Neural progenitor cell (in vitro differentiated cells): ENCODE measurements at regions not wholly inside any gene's neighbourhood (a gene's known extent, or its start where the extent isn't known, plus 50 kb on each side); places are given as distances from the start of the nearest gene placed in this dataset.
"Not testable (repeated sequence)": the region's sequence is repeated elsewhere in the genome, so short reads cannot be mapped to it uniquely, and the experiment has no call there.

Source experiments
- DNase-seq: peaks from one replicate; pipeline ENCODE4 v3.0.0-alpha.2; 2016; ENCODE audit warnings: low spot score
- H2AFZ ChIP-seq: fragments of 200-600 bp; sonication (generic); replicated peaks from 2 replicates; pipeline ENCODE4 v1.6.1; 2016; ENCODE audit warnings: antibody characterized with exemption
- H3F3A ChIP-seq: fragments of 200-600 bp; sonication (generic); 2 replicates; pipeline ENCODE4 v1.6.1; 2016; ENCODE audit warnings: antibody characterized with exemption, low read depth
- H3K27ac ChIP-seq: fragments of 200-600 bp; sonication (generic); 2 replicates; pipeline ENCODE4 v1.5.1; 2016; ENCODE audit warnings: mild to moderate bottlenecking
- H3K27me3 ChIP-seq: fragments of 200-600 bp; sonication (generic); 2 replicates; pipeline ENCODE4 v1.6.1; 2016; ENCODE audit warnings: mild to moderate bottlenecking, moderate library complexity
- H3K36me3 ChIP-seq: fragments of 200-600 bp; sonication (generic); 2 replicates; pipeline ENCODE4 v1.5.1; 2016
- H3K4me1 ChIP-seq: fragments of 200-600 bp; sonication (generic); 2 replicates; pipeline ENCODE4 v1.6.1; 2016; ENCODE audit warnings: mixed run types
- H3K4me2 ChIP-seq: fragments of 200-600 bp; sonication (generic); 2 replicates; pipeline ENCODE4 v1.6.1; 2016
- H3K4me3 ChIP-seq: fragments of 200-600 bp; sonication (generic); 2 replicates; pipeline ENCODE4 v1.5.1; 2016
- H3K79me2 ChIP-seq: fragments of 200-600 bp; sonication (generic); 2 replicates; pipeline ENCODE4 v1.6.1; 2016; ENCODE audit warnings: low read depth
- H3K9ac ChIP-seq: fragments of 200-600 bp; sonication (generic); 2 replicates; pipeline ENCODE4 v1.6.1; 2016
- H3K9me3 ChIP-seq: fragments of 200-600 bp; sonication (generic); 2 replicates; pipeline ENCODE4 v1.5.1; 2016; ENCODE audit warnings: low read depth
- H4K20me1 ChIP-seq: fragments of 200-600 bp; sonication (generic); 2 replicates; pipeline ENCODE4 v1.6.1; 2016; ENCODE audit warnings: low read depth
- H3K27ac Mint-ChIP-seq: 3 replicates; pipeline ENCODE4 v1.8.0; 2021; ENCODE audit warnings: mixed read lengths
- H3K27me3 Mint-ChIP-seq: 2 replicates; pipeline ENCODE4 v1.8.0; 2022; ENCODE audit warnings: low read depth, mild to moderate bottlenecking, inconsistent platforms, moderate library complexity, mixed read lengths; ENCODE audit not compliant: insufficient read depth
- H3K36me3 Mint-ChIP-seq: 3 replicates; pipeline ENCODE4 v1.8.0; 2021; ENCODE audit warnings: mixed read lengths
- H3K4me1 Mint-ChIP-seq: 3 replicates; pipeline ENCODE4 v1.8.0; 2021; ENCODE audit warnings: mixed read lengths
- H3K4me3 Mint-ChIP-seq: 3 replicates; pipeline ENCODE4 v1.8.0; 2021; ENCODE audit warnings: mild to moderate bottlenecking, moderate library complexity, mixed read lengths
- H3K9me3 Mint-ChIP-seq: 3 replicates; pipeline ENCODE4 v1.8.0; 2020; ENCODE audit warnings: mixed read lengths
- CTCF ChIP-seq: fragments of 200-600 bp; sonication (generic); IDR thresholded peaks from 2 replicates; pipeline ENCODE4 v1.5.1; 2017; ENCODE audit warnings: antibody characterized with exemption, mild to moderate bottlenecking
- EZH2 ChIP-seq: fragments of 200-600 bp; sonication (generic); IDR thresholded peaks from 2 replicates; pipeline ENCODE4 v1.6.1; 2017; ENCODE audit warnings: antibody characterized with exemption, mild to moderate bottlenecking, moderate library complexity
- EZH2phosphoT487 ChIP-seq: fragments of 200-600 bp; sonication (generic); IDR thresholded peaks from 2 replicates; pipeline ENCODE4 v1.6.1; 2017; ENCODE audit warnings: antibody characterized with exemption

- H3K27me3 Mint-ChIP-seq: peaks cover 2% of the 10 kb centered on the region
- H3K4me1 Mint-ChIP-seq: no peaks in the 10 kb centered on the region
- Histone ChIP-seq H3K9ac (no peak overlapping the region), H3K36me3 (no peaks in the 10 kb centered on the region), H3K9me3 (no peaks in the 10 kb centered on the region), H3K4me1 (no peaks in the 10 kb centered on the region), H3K79me2 (no peaks in the 10 kb centered on the region), H3K4me2 (no peak overlapping the region), H2AFZ (no peak overlapping the region), H3K27ac (no peak overlapping the region), H3K4me3 (no peak overlapping the region), H3F3A (no peaks in the 10 kb centered on the region), H3K27me3 (no peaks in the 10 kb centered on the region), H4K20me1 (no peaks in the 10 kb centered on the region)
- no peak overlapping the region for H3K27ac Mint-ChIP-seq
- no peak for TF ChIP-seq EZH2phosphoT487
- no peak for TF ChIP-seq EZH2
- no peak for TF ChIP-seq CTCF
- no peak overlapping the region for H3K4me3 Mint-ChIP-seq
- H3K36me3 Mint-ChIP-seq: no peaks in the 10 kb centered on the region
- DNase-seq: no peak
- H3K9me3 Mint-ChIP-seq: peaks cover 14% of the 10 kb centered on the region
These were observed 251.4 kb downstream of the ANKRD30B start for GRCh38 chr18:14999085-14999975.

- not testable (repeated sequence) for H3K27me3 Mint-ChIP-seq, H3K27me3 ChIP-seq, H3K27ac ChIP-seq, DNase-seq, H3K9me3 ChIP-seq, H3F3A ChIP-seq, H3K4me3 Mint-ChIP-seq, H3K36me3 ChIP-seq, H3K36me3 Mint-ChIP-seq, H3K4me3 ChIP-seq, H3K79me2 ChIP-seq, H3K4me1 ChIP-seq, H2AFZ ChIP-seq, H3K4me1 Mint-ChIP-seq, H3K27ac Mint-ChIP-seq, H3K4me2 ChIP-seq, H3K9ac ChIP-seq, H4K20me1 ChIP-seq
- H3K9me3 Mint-ChIP-seq: peaks cover 14% of the 10 kb centered on the region
These were observed 252.4 kb downstream of the ANKRD30B start for GRCh38 chr18:15000119-15001037.

GRCh38 chr18:15001038-15001794 lies 253.2 kb downstream of the ANKRD30B start:
- H3K4me3 Mint-ChIP-seq, H3F3A ChIP-seq, H3K4me3 ChIP-seq, H3K9me3 ChIP-seq, H3K27ac Mint-ChIP-seq, H3K27ac ChIP-seq, H3K79me2 ChIP-seq, DNase-seq, H4K20me1 ChIP-seq, H3K4me1 Mint-ChIP-seq, H3K27me3 Mint-ChIP-seq, H3K9ac ChIP-seq, H2AFZ ChIP-seq, H3K4me1 ChIP-seq, H3K36me3 Mint-ChIP-seq, H3K4me2 ChIP-seq, H3K27me3 ChIP-seq, H3K36me3 ChIP-seq: not testable (repeated sequence)
- H3K9me3 Mint-ChIP-seq: peaks cover 12% of the 10 kb centered on the region

- H3K27ac Mint-ChIP-seq, H3K4me1 Mint-ChIP-seq, H3K9me3 ChIP-seq, H4K20me1 ChIP-seq, H3K36me3 ChIP-seq, H3F3A ChIP-seq, H3K9ac ChIP-seq, H2AFZ ChIP-seq, H3K27me3 ChIP-seq, H3K4me2 ChIP-seq, H3K27ac ChIP-seq, H3K4me1 ChIP-seq, DNase-seq, H3K4me3 Mint-ChIP-seq, H3K27me3 Mint-ChIP-seq, H3K36me3 Mint-ChIP-seq, H3K79me2 ChIP-seq, H3K4me3 ChIP-seq: not testable (repeated sequence)
- H3K9me3 Mint-ChIP-seq: peaks cover 13% of the 10 kb centered on the region
These were observed 253.8 kb downstream of the ANKRD30B start for GRCh38 chr18:15001795-15002107.

GRCh38 chr18:15002765-15003164 lies 254.8 kb downstream of the ANKRD30B start:
- H3K27me3 ChIP-seq, H3K36me3 ChIP-seq, H4K20me1 ChIP-seq, H3K27ac Mint-ChIP-seq, H3K4me1 ChIP-seq, H3K4me2 ChIP-seq, H3K27ac ChIP-seq, H3K4me3 ChIP-seq, H2AFZ ChIP-seq, DNase-seq, H3K4me1 Mint-ChIP-seq, H3K36me3 Mint-ChIP-seq, H3K9ac ChIP-seq, H3F3A ChIP-seq, H3K79me2 ChIP-seq, H3K27me3 Mint-ChIP-seq, H3K9me3 ChIP-seq: not testable (repeated sequence)
- Mint-ChIP-seq H3K9me3 (peaks cover 16% of the 10 kb centered on the region), H3K4me3 (peak overlapping the region; percentile 30)

GRCh38 chr18:15003231-15003630 lies 255.3 kb downstream of the ANKRD30B start:
- not testable (repeated sequence) for H3K9ac ChIP-seq, H3K4me1 Mint-ChIP-seq, H4K20me1 ChIP-seq, H3K27ac Mint-ChIP-seq, H3F3A ChIP-seq, H3K4me3 ChIP-seq, H3K36me3 ChIP-seq, H2AFZ ChIP-seq, H3K27ac ChIP-seq, DNase-seq, H3K79me2 ChIP-seq, H3K27me3 ChIP-seq, H3K27me3 Mint-ChIP-seq, H3K36me3 Mint-ChIP-seq, H3K9me3 ChIP-seq, H3K4me2 ChIP-seq, H3K4me1 ChIP-seq
- Mint-ChIP-seq H3K9me3 (peaks cover 21% of the 10 kb centered on the region), H3K4me3 (peak overlapping the region; percentile 30)
